Osteocyte (in vitro differentiated cells): ENCODE measurements at regions not wholly inside any gene's neighbourhood (a gene's known extent, or its start where the extent isn't known, plus 50 kb on each side); places are given as distances from the start of the nearest gene placed in this dataset.
"Not testable (repeated sequence)": the region's sequence is repeated elsewhere in the genome, so short reads cannot be mapped to it uniquely, and the experiment has no call there.

Experiments used
- DNase-seq: peaks from one replicate; pipeline ENCODE4 v3.0.0; 2021; ENCODE audit warnings: mixed read lengths; ENCODE audit not compliant: unreplicated experiment; ENCODE audit errors: extremely low spot score
- H3K27ac Mint-ChIP-seq: one replicate; pipeline ENCODE4 v1.8.0; 2021; ENCODE audit warnings: mild to moderate bottlenecking, mixed read lengths; ENCODE audit not compliant: unreplicated experiment
- H3K27me3 Mint-ChIP-seq: one replicate; pipeline ENCODE4 v1.8.0; 2021; ENCODE audit warnings: mixed read lengths; ENCODE audit not compliant: unreplicated experiment
- H3K36me3 Mint-ChIP-seq: one replicate; pipeline ENCODE4 v1.8.0; 2021; ENCODE audit warnings: mixed read lengths; ENCODE audit not compliant: unreplicated experiment
- H3K4me1 Mint-ChIP-seq: one replicate; pipeline ENCODE4 v1.8.0; 2021; ENCODE audit warnings: mixed read lengths; ENCODE audit not compliant: unreplicated experiment
- H3K4me3 Mint-ChIP-seq: one replicate; pipeline ENCODE4 v1.8.0; 2021; ENCODE audit warnings: mild to moderate bottlenecking, moderate library complexity, mixed read lengths; ENCODE audit not compliant: unreplicated experiment
- H3K9me3 Mint-ChIP-seq: one replicate; pipeline ENCODE4 v1.8.0; 2021; ENCODE audit warnings: mixed read lengths; ENCODE audit not compliant: unreplicated experiment
- TF ChIP-seq, protein P1 (sequence below): fragments of 200-600 bp; sonication (generic); IDR thresholded peaks from 2 replicates; pipeline ENCODE4 v1.5.0; 2021; ENCODE audit warnings: antibody characterized with exemption, mild to moderate bottlenecking, moderate library complexity

DNA sequence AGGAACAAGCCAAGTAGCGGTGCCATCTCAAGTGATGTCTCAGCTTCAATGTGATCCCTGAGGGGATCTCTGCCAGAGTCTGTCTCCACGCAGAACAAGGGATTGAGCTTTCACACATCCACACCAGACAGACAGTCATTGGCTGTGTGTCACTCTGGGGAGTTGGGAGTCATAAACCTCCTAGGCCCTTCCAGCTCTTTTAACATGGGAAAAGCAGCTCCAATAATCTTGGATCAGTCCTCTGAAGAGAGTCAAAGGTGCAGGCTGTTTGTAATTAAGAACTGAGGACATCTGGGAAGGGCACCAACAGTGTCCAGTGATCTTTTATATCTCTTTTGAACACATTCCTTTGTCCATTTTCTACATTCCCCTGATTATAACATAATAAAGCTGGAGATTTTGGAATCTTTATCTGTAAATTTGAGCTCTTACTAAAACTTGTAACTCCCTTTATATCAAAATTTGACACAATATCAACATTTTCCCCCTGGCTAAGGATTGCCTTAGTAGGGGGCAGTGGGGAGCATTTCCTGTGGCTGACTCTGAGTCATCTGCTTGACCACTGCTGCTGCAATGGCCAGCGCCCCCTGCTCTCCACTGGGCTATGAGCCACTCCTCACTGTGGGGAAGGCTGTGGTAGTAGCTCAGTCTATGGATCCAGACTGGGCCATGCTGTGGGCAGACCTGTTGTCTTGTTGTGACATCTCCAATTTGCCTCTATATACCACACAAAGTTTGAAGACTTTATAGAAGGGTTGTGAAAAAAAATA is 284.4 kb downstream of the OSTF1 start:
- TF ChIP-seq, protein P1, sequence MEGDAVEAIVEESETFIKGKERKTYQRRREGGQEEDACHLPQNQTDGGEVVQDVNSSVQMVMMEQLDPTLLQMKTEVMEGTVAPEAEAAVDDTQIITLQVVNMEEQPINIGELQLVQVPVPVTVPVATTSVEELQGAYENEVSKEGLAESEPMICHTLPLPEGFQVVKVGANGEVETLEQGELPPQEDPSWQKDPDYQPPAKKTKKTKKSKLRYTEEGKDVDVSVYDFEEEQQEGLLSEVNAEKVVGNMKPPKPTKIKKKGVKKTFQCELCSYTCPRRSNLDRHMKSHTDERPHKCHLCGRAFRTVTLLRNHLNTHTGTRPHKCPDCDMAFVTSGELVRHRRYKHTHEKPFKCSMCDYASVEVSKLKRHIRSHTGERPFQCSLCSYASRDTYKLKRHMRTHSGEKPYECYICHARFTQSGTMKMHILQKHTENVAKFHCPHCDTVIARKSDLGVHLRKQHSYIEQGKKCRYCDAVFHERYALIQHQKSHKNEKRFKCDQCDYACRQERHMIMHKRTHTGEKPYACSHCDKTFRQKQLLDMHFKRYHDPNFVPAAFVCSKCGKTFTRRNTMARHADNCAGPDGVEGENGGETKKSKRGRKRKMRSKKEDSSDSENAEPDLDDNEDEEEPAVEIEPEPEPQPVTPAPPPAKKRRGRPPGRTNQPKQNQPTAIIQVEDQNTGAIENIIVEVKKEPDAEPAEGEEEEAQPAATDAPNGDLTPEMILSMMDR = peak; percentile 29
- no peak for DNase-seq
- H3K4me1 Mint-ChIP-seq = peaks cover 53% of the 10 kb centered on the region
- no peaks in the 10 kb centered on the region for H3K36me3 Mint-ChIP-seq
- no peaks in the 10 kb centered on the region for H3K9me3 Mint-ChIP-seq
- no peak overlapping the region for H3K4me3 Mint-ChIP-seq
- H3K27me3 Mint-ChIP-seq = no peaks in the 10 kb centered on the region
- H3K27ac Mint-ChIP-seq = peak overlapping the region; percentile 77

GRCh38 chr9:75376680-75377254 is 288.5 kb downstream of the OSTF1 start:
- TF ChIP-seq, protein P1 = no peak
- peak overlapping the region; percentile 93 for H3K27ac Mint-ChIP-seq
- no peaks in the 10 kb centered on the region for H3K9me3 Mint-ChIP-seq
- no peaks in the 10 kb centered on the region for H3K36me3 Mint-ChIP-seq
- H3K4me1 Mint-ChIP-seq = peaks cover 55% of the 10 kb centered on the region
- DNase-seq = no peak
- H3K4me3 Mint-ChIP-seq = no peak overlapping the region
- no peaks in the 10 kb centered on the region for H3K27me3 Mint-ChIP-seq

- H3K36me3 Mint-ChIP-seq = no peaks in the 10 kb centered on the region
- TF ChIP-seq, protein P1 = no peak
- peaks cover 8% of the 10 kb centered on the region for H3K9me3 Mint-ChIP-seq
- H3K27me3 Mint-ChIP-seq = no peaks in the 10 kb centered on the region
- peak overlapping the region; percentile 6 for H3K4me3 Mint-ChIP-seq
- H3K27ac Mint-ChIP-seq = peak overlapping the region; percentile 93
- H3K4me1 Mint-ChIP-seq = peaks cover 51% of the 10 kb centered on the region
- no peak for DNase-seq
Observed at GRCh38 chr9:75378036-75378435, 289.7 kb downstream of the OSTF1 start.

DNA sequence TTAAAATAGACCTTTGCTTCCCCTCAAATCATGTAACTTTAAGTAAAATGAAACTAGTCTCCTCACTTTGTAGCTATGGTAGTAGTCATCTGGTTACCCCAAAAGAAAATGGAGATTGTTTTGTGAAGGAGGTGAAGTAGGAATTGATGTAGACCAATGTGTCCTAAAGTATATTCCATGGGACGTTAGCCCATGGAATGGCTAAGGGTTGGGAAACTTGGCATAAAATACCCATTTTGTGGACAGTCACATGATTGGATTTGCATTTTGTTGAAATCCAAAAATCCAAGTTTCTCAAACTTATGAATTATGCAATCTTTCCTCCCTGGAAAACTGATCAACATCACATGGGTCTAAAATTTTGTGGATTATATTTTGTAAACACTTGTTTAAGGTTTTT is 290.6 kb downstream of the OSTF1 start:
- H3K36me3 Mint-ChIP-seq = no peaks in the 10 kb centered on the region
- H3K4me1 Mint-ChIP-seq = peaks cover 45% of the 10 kb centered on the region
- TF ChIP-seq, protein P1 = no peak
- H3K27ac Mint-ChIP-seq = peak overlapping the region; percentile 93
- no peak for DNase-seq
- no peaks in the 10 kb centered on the region for H3K27me3 Mint-ChIP-seq
- H3K9me3 Mint-ChIP-seq = peaks cover 8% of the 10 kb centered on the region
- no peak overlapping the region for H3K4me3 Mint-ChIP-seq

- DNase-seq = no peak
- Mint-ChIP-seq H3K4me3 (no peak overlapping the region), H3K36me3 (peaks cover 10% of the 10 kb centered on the region), H3K27ac (no peak overlapping the region), H3K27me3 (no peaks in the 10 kb centered on the region), H3K4me1 (peaks cover 27% of the 10 kb centered on the region), H3K9me3 (peaks cover 30% of the 10 kb centered on the region)
- TF ChIP-seq, protein P1 = no peak
Observed at GRCh38 chr9:75382126-75382525, 293.8 kb downstream of the OSTF1 start.

DNA sequence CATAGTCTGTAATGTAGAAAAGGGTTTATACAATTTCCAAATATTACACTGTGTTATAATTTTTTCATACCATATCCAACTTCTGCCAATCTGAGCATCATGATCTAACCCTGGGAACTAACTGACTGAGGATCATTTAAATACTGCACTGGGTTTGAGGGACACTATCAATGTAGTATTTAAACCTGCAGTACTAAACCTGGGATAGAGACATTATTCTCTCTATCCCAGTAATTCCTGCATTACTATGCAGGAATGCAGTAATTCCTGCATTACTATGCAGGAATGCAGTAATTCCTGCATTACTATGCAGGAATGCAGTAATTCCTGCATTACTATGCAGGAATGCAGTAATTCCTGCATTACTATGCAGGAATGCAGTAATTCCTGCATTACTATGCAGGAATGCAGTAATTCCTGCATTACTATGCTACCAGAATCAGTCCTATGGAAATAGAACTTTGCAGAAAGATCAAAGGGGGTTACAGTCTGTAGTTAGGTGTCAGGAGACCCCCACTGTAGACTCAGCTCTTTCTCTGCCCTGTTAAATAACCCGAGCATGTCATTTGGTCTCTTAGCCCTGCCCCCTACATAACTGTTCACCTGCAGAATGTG is 295.2 kb downstream of the OSTF1 start:
- not testable (repeated sequence) for H3K27me3 Mint-ChIP-seq, H3K27ac Mint-ChIP-seq, H3K4me3 Mint-ChIP-seq, DNase-seq
- Mint-ChIP-seq H3K9me3 (peaks cover 31% of the 10 kb centered on the region), H3K36me3 (peaks cover 11% of the 10 kb centered on the region), H3K4me1 (peaks cover 15% of the 10 kb centered on the region)
